ENCODE measurements at regions not wholly inside any gene's neighbourhood (a gene's known extent, or its start where the extent isn't known, plus 50 kb on each side); places are given as distances from the start of the nearest gene placed in this dataset.
"Not testable (repeated sequence)": the region's sequence is repeated elsewhere in the genome, so short reads cannot be mapped to it uniquely, and the experiment has no call there.

DNA sequence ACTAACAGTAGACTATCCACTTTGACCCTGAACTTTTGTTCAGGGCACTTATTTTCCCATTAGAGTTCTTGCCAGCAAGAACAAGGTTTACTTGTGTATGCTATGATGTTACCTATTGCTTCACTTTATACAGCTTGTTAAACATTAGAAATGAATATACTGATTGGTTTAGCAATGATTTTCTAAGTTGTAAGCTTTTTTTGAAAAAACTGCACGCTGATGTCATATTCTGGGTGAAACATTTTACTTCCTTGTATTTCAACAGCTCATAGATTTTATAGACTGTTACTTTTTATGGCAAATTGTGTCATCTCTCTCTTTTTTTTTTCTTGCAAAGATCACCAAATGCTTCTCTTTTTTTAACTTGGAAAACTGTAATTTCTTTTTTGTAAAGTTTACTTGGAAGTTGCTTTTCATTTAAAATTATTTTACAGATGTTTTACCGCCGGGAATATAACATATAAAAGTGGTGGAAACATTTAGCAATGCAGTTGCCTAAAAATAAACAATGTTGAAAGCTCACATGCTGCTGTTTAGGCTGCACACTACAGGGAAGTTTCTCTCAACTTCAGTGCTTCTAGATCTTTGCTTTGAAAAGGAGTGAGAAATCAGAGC lies 215.3 kb upstream of the NFIA start:
- DNase-seq (ENCODE audit: insufficient read length, low spot score) (no peak), FAIRE-seq (no peak)
- no peak for TF ChIP-seq POLR2A (IDR thresholded peaks at IDR 0.05; ENCODE audit: low read depth, low read length)

DNA sequence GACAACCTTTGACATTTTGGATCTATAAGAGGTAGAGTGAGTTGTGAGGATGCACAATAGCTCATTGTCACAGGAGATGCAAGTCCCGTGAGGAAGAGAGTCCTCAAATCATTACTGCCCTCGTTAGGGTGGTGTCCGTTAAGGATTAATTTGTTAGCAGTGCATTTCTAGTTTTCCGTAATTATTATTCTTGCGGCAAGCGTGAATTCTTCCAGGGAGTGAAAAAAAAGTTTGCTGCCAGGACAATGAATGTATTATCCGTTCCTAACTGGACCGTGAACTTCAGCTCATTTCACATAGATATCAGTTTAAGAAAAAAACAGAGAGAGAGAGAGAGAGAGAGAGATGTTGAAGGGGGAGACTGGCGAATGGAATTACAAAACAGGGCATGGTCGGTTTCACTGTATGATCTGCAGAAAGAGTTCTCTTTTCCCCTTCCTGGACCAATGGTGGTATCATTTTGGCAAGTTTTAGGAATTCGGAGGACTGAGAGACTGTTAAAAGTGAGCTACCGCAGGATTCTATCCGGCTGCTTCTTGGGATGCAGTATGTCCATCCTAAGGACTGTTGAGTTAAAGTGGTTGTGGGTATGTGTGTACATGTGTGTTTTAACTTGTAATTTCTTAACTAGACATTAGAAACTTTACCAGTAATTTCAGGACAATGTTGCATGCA lies 216.0 kb upstream of the NFIA start:
- TF ChIP-seq POLR2A (IDR thresholded peaks at IDR 0.05; ENCODE audit: low read depth, low read length) = no peak
- FAIRE-seq (no peak), DNase-seq (ENCODE audit: insufficient read length, low spot score) (no peak)

DNA sequence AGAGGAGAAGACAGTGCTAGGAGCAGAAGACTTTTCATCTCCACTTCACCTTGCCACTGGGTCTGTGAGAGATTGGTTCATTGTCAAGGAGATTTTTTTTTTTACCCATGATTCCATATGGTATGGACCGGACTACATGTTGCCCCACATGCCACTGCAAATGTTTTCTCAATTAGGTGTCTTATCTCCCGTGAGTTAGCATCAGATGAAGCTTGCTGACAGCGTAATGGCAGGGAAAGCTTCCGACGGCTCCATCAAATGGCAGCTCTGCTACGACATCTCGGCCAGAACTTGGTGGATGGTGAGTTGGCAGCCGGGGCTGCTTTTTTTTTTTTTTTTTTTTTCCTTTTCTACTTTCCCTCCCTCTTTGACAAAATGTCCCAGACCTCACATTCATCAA lies 217.2 kb upstream of the NFIA start:
- DNase-seq (ENCODE audit: insufficient read length, low spot score) (no peak), FAIRE-seq (no peak)
- no peak for TF ChIP-seq POLR2A (IDR thresholded peaks at IDR 0.05; ENCODE audit: low read depth, low read length)

DNA sequence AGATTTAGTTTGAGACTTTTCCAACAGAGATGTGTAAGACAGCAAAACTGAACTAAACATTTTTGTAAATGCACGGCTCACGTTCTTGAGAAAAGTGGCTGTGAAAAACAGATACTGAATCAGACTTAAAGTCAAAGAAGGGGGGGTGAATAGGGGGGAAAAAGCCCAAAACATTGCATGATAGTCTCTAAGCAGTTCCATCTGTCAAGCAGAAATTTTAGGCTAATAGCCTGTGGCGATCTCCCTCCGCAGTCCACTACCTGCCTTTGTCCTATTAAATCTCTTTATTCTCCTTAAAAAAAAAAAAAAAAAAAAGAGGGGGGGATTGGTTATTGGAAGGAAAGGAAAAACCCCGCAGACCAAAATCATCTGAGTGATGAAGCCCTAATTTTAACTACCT lies 217.6 kb upstream of the NFIA start:
- no peak for FAIRE-seq
- TF ChIP-seq POLR2A (IDR thresholded peaks at IDR 0.05; ENCODE audit: low read depth, low read length) = no peak
- DNase-seq (ENCODE audit: insufficient read length, low spot score) = no peak

DNA sequence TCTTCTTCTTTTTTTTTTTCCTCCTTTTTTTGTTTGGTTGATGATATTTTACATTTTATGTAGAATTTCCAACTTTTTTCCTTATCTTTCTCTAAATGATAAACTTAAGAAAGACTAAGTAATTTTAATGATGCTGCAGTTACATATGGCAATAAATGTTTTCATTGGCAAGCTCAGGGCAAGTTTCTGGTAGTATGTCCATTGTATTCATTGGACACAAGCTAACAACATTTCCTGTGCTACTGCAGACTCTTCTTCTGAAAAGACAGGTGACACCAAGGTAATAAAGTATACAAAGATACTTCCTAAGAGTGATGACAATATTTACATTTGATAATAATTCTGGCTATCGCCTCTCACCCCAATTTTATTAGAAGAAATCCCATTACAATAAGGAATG lies 219.2 kb upstream of the NFIA start:
- FAIRE-seq = no peak
- DNase-seq (ENCODE audit: insufficient read length, low spot score) = no peak

DNA sequence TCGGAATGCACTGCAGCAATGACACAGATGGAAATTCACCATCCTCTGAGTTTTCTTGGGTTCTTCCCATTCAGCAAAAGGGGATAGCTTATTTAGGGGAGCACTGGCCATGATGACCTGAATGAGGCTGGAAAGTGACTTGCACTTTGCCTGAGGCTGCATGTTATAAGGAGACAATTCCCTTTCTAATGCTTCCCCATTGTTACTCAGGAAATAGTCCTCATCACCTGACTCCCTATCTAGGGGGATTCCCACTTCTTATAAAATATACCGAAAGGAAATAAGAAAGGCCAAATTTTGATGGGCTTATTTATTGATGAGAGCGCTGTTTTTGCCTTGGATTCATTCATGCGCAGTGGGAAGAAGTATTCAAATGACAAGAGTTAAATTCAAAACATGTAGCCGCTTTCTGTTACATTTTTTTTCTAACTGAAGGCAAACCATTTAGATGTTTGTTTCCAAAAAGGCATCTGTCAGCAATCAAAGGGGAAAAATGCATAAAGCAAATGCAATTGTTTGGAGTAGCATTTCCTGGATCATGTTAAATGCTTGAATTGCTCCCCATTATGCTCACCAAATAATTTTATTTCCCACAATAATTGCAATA lies 220.3 kb upstream of the NFIA start:
- no peak for FAIRE-seq

More for the DNA sequence above, 219.2 kb upstream of the NFIA start:
- no peak for TF ChIP-seq POLR2A (IDR thresholded peaks at IDR 0.05; ENCODE audit: low read depth, low read length)

DNA sequence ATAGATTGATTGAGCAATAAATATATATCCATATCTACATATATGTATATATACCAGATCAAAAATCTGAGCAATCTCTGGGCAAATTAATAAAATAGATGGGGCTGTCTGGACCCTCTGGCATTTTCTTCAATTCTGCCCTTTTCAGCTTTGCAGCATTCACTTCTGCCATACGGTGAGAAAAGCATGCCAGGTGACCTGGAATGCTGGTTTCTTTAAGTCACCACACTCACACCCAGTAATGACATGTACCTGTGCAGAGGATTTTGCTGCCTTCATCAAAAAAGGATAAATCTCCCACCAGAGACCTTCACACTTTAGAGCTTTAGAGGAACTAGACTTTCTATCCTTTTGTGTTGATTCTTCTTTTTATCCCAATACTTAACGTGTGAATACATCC lies 223.2 kb upstream of the NFIA start:
- no peak for TF ChIP-seq POLR2A (IDR thresholded peaks at IDR 0.05; ENCODE audit: low read depth, low read length)
- FAIRE-seq (no peak), DNase-seq (ENCODE audit: insufficient read length, low spot score) (no peak)

More for the DNA sequence above, 220.3 kb upstream of the NFIA start:
- TF ChIP-seq POLR2A (IDR thresholded peaks at IDR 0.05; ENCODE audit: low read depth, low read length) = no peak
- no peak for DNase-seq (ENCODE audit: insufficient read length, low spot score)

DNA sequence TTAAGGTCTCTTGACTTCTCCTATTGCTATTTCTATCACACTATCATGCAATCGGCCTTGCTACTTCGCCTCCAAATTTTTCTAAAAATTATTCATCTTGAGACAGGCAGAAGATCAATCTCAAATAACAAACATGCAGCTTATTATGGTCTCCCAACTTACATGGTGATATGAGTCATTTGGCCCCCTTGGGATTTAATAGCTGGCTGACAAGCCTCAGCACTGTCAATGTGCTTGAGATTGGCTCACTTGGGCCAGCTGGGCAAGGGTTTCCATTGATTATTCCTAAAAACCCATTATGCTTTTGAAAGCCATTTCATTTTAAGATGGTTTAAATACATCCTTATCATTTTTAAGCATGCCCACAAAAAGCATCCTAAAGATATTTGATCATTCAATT lies 224.5 kb upstream of the NFIA start:
- no peak for FAIRE-seq
- no peak for DNase-seq (ENCODE audit: insufficient read length, low spot score)
- no peak for TF ChIP-seq POLR2A (IDR thresholded peaks at IDR 0.05; ENCODE audit: low read depth, low read length)

DNA sequence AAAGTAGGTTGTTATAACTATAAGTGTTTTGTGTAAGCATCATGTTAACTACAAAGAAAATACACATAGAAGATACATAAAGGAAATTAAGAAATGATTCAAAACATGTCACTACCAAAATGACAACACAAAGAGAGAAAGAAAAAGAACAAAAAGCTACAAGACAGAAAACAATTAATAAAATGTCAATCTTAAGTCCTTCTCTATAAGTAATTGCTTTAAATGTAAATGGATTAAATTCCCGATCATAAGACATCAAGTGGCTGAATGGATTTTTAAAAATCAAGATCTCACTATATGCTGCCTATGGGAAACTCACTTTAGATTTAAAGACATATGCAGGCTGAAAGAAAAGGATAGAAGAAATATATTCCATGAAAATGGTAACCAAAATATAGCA lies 232.3 kb upstream of the NFIA start:
- no peak for TF ChIP-seq POLR2A (IDR thresholded peaks at IDR 0.05; ENCODE audit: low read depth, low read length)
- no peak for FAIRE-seq
- DNase-seq (ENCODE audit: insufficient read length, low spot score) = no peak

DNA sequence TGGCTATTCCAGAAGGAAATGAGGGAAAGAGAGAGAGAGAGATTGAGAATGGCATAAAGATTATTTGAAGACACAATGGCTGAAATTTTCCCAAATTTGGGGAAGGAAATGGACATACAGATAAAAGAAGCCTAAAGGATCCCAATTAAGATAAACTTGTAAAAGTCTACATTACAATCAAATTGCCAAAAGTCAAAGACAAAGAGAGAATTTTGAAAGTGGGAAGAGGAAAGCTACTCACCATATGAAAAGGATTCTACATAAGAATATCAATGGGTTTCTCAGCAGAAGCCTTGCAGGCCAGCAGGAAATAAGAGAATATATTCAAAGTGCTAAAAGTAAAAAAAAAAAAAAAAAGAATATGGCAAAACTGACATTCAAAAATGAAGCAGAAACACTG lies 233.0 kb upstream of the NFIA start:
- FAIRE-seq (no peak), DNase-seq (ENCODE audit: insufficient read length, low spot score) (no peak)
- TF ChIP-seq POLR2A (IDR thresholded peaks at IDR 0.05; ENCODE audit: low read depth, low read length) = no peak

DNA sequence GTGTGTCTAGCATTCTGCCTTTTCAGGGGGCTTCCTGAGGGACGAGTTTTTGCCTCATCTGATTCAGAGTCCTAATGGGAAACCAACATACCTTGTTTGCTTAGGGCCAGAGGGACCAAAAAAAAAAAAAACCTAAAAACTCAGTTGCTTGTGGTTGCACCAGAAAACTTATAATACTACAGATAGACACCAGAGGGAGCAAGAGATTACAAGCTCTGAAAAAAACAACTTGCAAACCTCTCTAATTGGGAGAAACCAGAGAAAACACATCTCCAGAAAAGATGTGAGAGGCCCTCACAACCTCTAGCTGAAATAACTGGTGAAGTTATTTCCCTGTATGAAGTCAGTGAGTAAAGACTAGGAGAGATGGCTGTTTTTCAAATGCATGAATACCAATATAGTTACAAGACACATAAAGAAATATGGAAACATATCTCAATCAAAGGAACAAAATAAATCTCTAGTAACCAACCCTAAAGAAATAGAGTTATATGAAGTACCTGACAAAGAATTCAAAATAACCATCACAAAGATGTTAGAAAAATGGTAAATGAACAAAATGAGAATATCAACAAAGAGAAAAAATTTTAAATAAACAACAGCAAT lies 233.7 kb upstream of the NFIA start:
- FAIRE-seq = no peak
- TF ChIP-seq POLR2A (IDR thresholded peaks at IDR 0.05; ENCODE audit: low read depth, low read length) = no peak
- DNase-seq (ENCODE audit: insufficient read length, low spot score) = no peak

DNA sequence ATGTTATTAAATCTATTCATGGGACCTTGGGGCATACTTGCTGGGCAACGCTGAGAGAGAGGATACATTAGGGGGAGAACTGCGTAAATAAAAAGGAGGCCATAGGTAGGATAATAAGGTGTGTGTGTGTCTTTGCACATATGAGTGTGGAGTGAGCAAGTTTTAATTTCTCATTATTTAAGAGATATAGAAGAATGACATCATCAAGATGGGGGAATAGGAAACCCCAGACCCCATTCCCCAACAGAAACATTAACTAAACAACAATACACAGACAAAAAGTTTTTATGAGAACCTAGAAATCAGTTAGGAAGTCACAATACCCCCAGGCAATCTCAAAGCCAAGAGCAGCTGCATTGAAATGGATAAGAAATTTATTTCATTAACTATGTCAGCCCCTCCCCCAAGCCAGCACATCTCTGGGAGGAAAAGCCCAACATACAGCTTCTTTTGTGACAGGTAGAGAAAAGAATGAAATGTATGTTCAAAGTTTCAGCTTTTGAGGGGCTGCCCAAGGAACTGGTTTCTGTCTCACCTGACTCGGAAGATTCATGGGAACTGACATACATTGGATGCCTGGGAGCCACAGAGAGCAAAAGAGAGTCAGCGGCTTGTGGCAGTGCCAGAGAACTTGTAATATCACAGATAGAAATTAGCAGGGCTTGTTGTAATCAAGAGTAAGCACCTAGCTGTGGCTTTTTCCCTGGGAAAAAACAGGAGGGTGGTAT lies 234.3 kb upstream of the NFIA start:
- FAIRE-seq (no peak), DNase-seq (ENCODE audit: insufficient read length, low spot score) (no peak)
- no peak for TF ChIP-seq POLR2A (IDR thresholded peaks at IDR 0.05; ENCODE audit: low read depth, low read length)

DNA sequence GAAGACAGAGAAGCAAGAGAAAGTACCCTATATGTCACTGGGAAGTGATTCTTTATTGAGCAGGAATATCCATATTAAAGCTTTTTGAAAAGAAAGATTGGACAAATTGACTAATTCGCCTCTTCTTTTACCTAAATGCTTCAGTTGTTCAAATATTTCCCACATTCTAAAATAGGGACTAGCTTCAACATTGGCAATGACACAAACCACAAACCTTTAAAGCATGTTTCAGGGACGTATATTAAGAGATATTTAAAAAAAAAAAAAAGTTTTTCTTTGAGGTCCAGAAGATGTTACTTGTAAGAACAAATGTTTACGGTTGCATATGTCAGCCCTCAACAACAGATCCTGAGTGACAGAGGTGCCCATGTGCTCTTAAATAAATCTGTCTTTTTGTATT lies 235.0 kb upstream of the NFIA start:
- no peak for TF ChIP-seq POLR2A (IDR thresholded peaks at IDR 0.05; ENCODE audit: low read depth, low read length)
- DNase-seq (ENCODE audit: insufficient read length, low spot score) (no peak), FAIRE-seq (no peak)

DNA sequence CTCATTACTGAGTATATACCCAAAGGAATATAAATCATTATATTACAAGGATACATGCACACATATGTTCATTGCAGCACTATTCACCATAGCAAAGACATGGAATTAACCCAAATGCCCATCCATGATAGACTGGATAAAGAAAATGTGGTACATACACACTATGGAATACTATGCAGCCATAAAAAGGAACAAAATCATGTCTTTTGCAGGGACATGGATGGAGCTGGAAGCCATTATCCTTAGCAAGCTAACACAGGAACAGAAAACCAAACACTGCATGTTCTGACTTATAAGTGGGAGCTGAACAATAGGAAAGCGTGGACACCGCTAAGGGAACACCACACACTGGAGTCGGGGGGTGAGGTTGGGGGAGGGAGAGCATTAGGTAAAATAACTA lies 236.7 kb upstream of the NFIA start:
- not testable (repeated sequence) for DNase-seq (ENCODE audit: insufficient read length, low spot score); FAIRE-seq
